Neural progenitor cell (in vitro differentiated cells): ENCODE measurements at regions not wholly inside any gene's neighbourhood (a gene's known extent, or its start where the extent isn't known, plus 50 kb on each side); places are given as distances from the start of the nearest gene placed in this dataset.
"Not testable (repeated sequence)": the region's sequence is repeated elsewhere in the genome, so short reads cannot be mapped to it uniquely, and the experiment has no call there.

ENCODE experiments used
- DNase-seq: peaks from one replicate; pipeline ENCODE4 v3.0.0-alpha.2; 2016; ENCODE audit warnings: low spot score
- H2AFZ ChIP-seq: fragments of 200-600 bp; sonication (generic); replicated peaks from 2 replicates; pipeline ENCODE4 v1.6.1; 2016; ENCODE audit warnings: antibody characterized with exemption
- H3F3A ChIP-seq: fragments of 200-600 bp; sonication (generic); 2 replicates; pipeline ENCODE4 v1.6.1; 2016; ENCODE audit warnings: antibody characterized with exemption, low read depth
- H3K27ac ChIP-seq: fragments of 200-600 bp; sonication (generic); 2 replicates; pipeline ENCODE4 v1.5.1; 2016; ENCODE audit warnings: mild to moderate bottlenecking
- H3K27me3 ChIP-seq: fragments of 200-600 bp; sonication (generic); 2 replicates; pipeline ENCODE4 v1.6.1; 2016; ENCODE audit warnings: mild to moderate bottlenecking, moderate library complexity
- H3K36me3 ChIP-seq: fragments of 200-600 bp; sonication (generic); 2 replicates; pipeline ENCODE4 v1.5.1; 2016
- H3K4me1 ChIP-seq: fragments of 200-600 bp; sonication (generic); 2 replicates; pipeline ENCODE4 v1.6.1; 2016; ENCODE audit warnings: mixed run types
- H3K4me2 ChIP-seq: fragments of 200-600 bp; sonication (generic); 2 replicates; pipeline ENCODE4 v1.6.1; 2016
- H3K4me3 ChIP-seq: fragments of 200-600 bp; sonication (generic); 2 replicates; pipeline ENCODE4 v1.5.1; 2016
- H3K79me2 ChIP-seq: fragments of 200-600 bp; sonication (generic); 2 replicates; pipeline ENCODE4 v1.6.1; 2016; ENCODE audit warnings: low read depth
- H3K9ac ChIP-seq: fragments of 200-600 bp; sonication (generic); 2 replicates; pipeline ENCODE4 v1.6.1; 2016
- H3K9me3 ChIP-seq: fragments of 200-600 bp; sonication (generic); 2 replicates; pipeline ENCODE4 v1.5.1; 2016; ENCODE audit warnings: low read depth
- H4K20me1 ChIP-seq: fragments of 200-600 bp; sonication (generic); 2 replicates; pipeline ENCODE4 v1.6.1; 2016; ENCODE audit warnings: low read depth
- H3K27ac Mint-ChIP-seq: 3 replicates; pipeline ENCODE4 v1.8.0; 2021; ENCODE audit warnings: mixed read lengths
- H3K27me3 Mint-ChIP-seq: 2 replicates; pipeline ENCODE4 v1.8.0; 2022; ENCODE audit warnings: low read depth, mild to moderate bottlenecking, inconsistent platforms, moderate library complexity, mixed read lengths; ENCODE audit not compliant: insufficient read depth
- H3K36me3 Mint-ChIP-seq: 3 replicates; pipeline ENCODE4 v1.8.0; 2021; ENCODE audit warnings: mixed read lengths
- H3K4me1 Mint-ChIP-seq: 3 replicates; pipeline ENCODE4 v1.8.0; 2021; ENCODE audit warnings: mixed read lengths
- H3K4me3 Mint-ChIP-seq: 3 replicates; pipeline ENCODE4 v1.8.0; 2021; ENCODE audit warnings: mild to moderate bottlenecking, moderate library complexity, mixed read lengths
- H3K9me3 Mint-ChIP-seq: 3 replicates; pipeline ENCODE4 v1.8.0; 2020; ENCODE audit warnings: mixed read lengths
- CTCF ChIP-seq: fragments of 200-600 bp; sonication (generic); IDR thresholded peaks from 2 replicates; pipeline ENCODE4 v1.5.1; 2017; ENCODE audit warnings: antibody characterized with exemption, mild to moderate bottlenecking
- EZH2 ChIP-seq: fragments of 200-600 bp; sonication (generic); IDR thresholded peaks from 2 replicates; pipeline ENCODE4 v1.6.1; 2017; ENCODE audit warnings: antibody characterized with exemption, mild to moderate bottlenecking, moderate library complexity
- EZH2phosphoT487 ChIP-seq: fragments of 200-600 bp; sonication (generic); IDR thresholded peaks from 2 replicates; pipeline ENCODE4 v1.6.1; 2017; ENCODE audit warnings: antibody characterized with exemption

DNA sequence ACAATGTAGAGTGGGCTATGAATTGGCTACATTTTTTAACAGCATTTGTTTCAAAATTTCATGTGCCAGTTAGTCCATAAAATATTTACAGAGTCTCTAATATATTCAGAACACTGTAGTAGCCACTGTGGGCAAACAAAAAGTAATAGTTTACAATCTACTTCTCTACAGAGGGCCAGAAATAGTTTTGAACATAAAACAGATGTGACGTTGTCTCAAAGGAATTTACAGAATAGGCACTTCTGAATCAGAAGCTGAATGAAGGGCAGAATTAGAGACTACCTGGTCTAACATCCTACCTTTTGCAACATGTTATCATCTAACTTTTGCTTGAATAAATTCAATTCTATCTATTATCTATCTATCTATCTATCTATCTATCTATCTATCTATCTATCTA lies 811.9 kb upstream of the EPHA5 start:
- Mint-ChIP-seq H3K27ac (no peak overlapping the region), H3K4me1 (peaks cover 10% of the 10 kb centered on the region), H3K9me3 (peaks cover 2% of the 10 kb centered on the region), H3K27me3 (no peaks in the 10 kb centered on the region), H3K4me3 (no peak overlapping the region), H3K36me3 (no peaks in the 10 kb centered on the region)
- Histone ChIP-seq H3K4me2 (no peak overlapping the region), H2AFZ (no peak overlapping the region), H3K4me1 (peaks cover 5% of the 10 kb centered on the region), H3F3A (no peaks in the 10 kb centered on the region), H3K27me3 (no peaks in the 10 kb centered on the region), H3K79me2 (no peaks in the 10 kb centered on the region), H4K20me1 (no peaks in the 10 kb centered on the region), H3K9ac (no peak overlapping the region), H3K27ac (no peak overlapping the region), H3K9me3 (no peaks in the 10 kb centered on the region), H3K36me3 (no peaks in the 10 kb centered on the region), H3K4me3 (no peak overlapping the region)
- DNase-seq = no peak
- TF ChIP-seq CTCF = no peak
- TF ChIP-seq EZH2 = no peak
- no peak for TF ChIP-seq EZH2phosphoT487

- H3K36me3 ChIP-seq = no peaks in the 10 kb centered on the region
- no peak overlapping the region for H2AFZ ChIP-seq
- peaks cover 11% of the 10 kb centered on the region for H3K9me3 Mint-ChIP-seq
- H3K4me1 ChIP-seq = peaks cover 4% of the 10 kb centered on the region
- TF ChIP-seq EZH2 (no peak), CTCF (no peak), EZH2phosphoT487 (no peak)
- no peaks in the 10 kb centered on the region for H3F3A ChIP-seq
- no peak overlapping the region for H3K4me3 Mint-ChIP-seq
- H3K4me2 ChIP-seq = no peak overlapping the region
- no peak overlapping the region for H3K4me3 ChIP-seq
- H3K27ac ChIP-seq = no peak overlapping the region
- peaks cover 1% of the 10 kb centered on the region for H3K36me3 Mint-ChIP-seq
- no peaks in the 10 kb centered on the region for H3K27me3 ChIP-seq
- H3K9me3 ChIP-seq = no peaks in the 10 kb centered on the region
- peaks cover 8% of the 10 kb centered on the region for H3K4me1 Mint-ChIP-seq
- no peak overlapping the region for H3K27ac Mint-ChIP-seq
- no peak for DNase-seq
- H4K20me1 ChIP-seq = no peaks in the 10 kb centered on the region
- H3K9ac ChIP-seq = no peak overlapping the region
- no peaks in the 10 kb centered on the region for H3K27me3 Mint-ChIP-seq
- no peaks in the 10 kb centered on the region for H3K79me2 ChIP-seq
These were observed 805.3 kb upstream of the EPHA5 start for GRCh38 chr4:66475596-66475995.

DNA sequence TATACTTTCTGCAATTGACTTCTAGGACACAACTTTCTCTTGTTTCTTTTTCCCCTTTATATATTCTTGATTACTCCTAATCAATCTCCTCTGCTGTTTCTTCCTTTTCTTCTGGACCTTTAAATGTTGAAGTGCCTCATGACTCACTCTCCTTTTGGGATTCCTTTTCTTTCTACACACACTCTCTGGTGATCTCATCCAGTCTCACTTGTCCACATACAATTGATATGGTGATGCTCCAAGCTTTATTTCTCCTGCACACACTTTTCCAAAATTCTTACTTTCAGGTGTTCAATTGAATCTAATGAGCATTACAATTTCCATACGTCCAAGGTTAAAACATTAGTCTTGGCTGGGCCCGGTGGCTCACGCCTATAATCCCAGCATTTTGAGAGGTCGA lies 794.8 kb upstream of the EPHA5 start:
- H3K9me3 Mint-ChIP-seq = peaks cover 3% of the 10 kb centered on the region
- H2AFZ ChIP-seq = no peak overlapping the region
- no peak overlapping the region for H3K9ac ChIP-seq

GRCh38 chr4:66462890-66463289 lies 792.6 kb upstream of the EPHA5 start:
- not testable (repeated sequence) for DNase-seq, H3K27me3 Mint-ChIP-seq, H3K27ac Mint-ChIP-seq, H4K20me1 ChIP-seq, H3K9ac ChIP-seq, H3K4me3 ChIP-seq, H3K36me3 Mint-ChIP-seq, H3K79me2 ChIP-seq, H3K27me3 ChIP-seq, H3K4me1 Mint-ChIP-seq, H3K4me1 ChIP-seq, H3F3A ChIP-seq, H3K9me3 ChIP-seq, H3K4me2 ChIP-seq, H3K4me3 Mint-ChIP-seq, H3K27ac ChIP-seq, H2AFZ ChIP-seq, H3K36me3 ChIP-seq
- H3K9me3 Mint-ChIP-seq = peaks cover 13% of the 10 kb centered on the region

More for the DNA sequence above, 794.8 kb upstream of the EPHA5 start:
- Histone ChIP-seq H3K79me2 (no peaks in the 10 kb centered on the region), H3K36me3 (no peaks in the 10 kb centered on the region), H4K20me1 (no peaks in the 10 kb centered on the region), H3K27me3 (no peaks in the 10 kb centered on the region), H3K4me1 (no peaks in the 10 kb centered on the region), H3F3A (no peaks in the 10 kb centered on the region), H3K4me3 (no peak overlapping the region), H3K27ac (no peak overlapping the region), H3K4me2 (no peak overlapping the region), H3K9me3 (no peaks in the 10 kb centered on the region)
- Mint-ChIP-seq H3K27me3 (peaks cover 2% of the 10 kb centered on the region), H3K36me3 (no peaks in the 10 kb centered on the region), H3K4me1 (no peaks in the 10 kb centered on the region), H3K27ac (no peak overlapping the region), H3K4me3 (no peak overlapping the region)
- no peak for DNase-seq
- TF ChIP-seq CTCF (no peak), EZH2phosphoT487 (no peak), EZH2 (no peak)
